ENCODE measurements at regions not wholly inside any gene's neighbourhood (a gene's known extent, or its start where the extent isn't known, plus 50 kb on each side); places are given as distances from the start of the nearest gene placed in this dataset.

GRCh38 chr10:107665459-107665858, 501.0 kb upstream of the SORCS1 start:
- no peak overlapping the region for H3K9ac ChIP-seq (ENCODE audit: low read depth, low read length, poor library complexity, severe bottlenecking)
- no peaks in the 10 kb centered on the region for H3K9me3 ChIP-seq (ENCODE audit: insufficient read depth, low read depth, low read length)
- H4K20me1 ChIP-seq (ENCODE audit: insufficient read depth, low read length, poor library complexity, severe bottlenecking) = no peaks in the 10 kb centered on the region
- H3K79me2 ChIP-seq (ENCODE audit: insufficient read depth, low read length) = no peaks in the 10 kb centered on the region
- H3K4me1 ChIP-seq (ENCODE audit: insufficient read depth, low read length, poor library complexity, severe bottlenecking) = no peaks in the 10 kb centered on the region
- no peaks in the 10 kb centered on the region for H3K9me2 ChIP-seq (replicated peaks; ENCODE audit: low read depth, low read length)
- no peak overlapping the region for H2AFZ ChIP-seq (ENCODE audit: low read length)
- H3K4me2 ChIP-seq (ENCODE audit: low read depth, low read length, poor library complexity, severe bottlenecking) = no peak overlapping the region
- H3K4me3 ChIP-seq (ENCODE audit: low read length, poor library complexity, severe bottlenecking) = no peak overlapping the region
- no peaks in the 10 kb centered on the region for H3F3A ChIP-seq (ENCODE audit: low read depth)
- H3K36me3 ChIP-seq (ENCODE audit: insufficient read depth, low read length) = no peaks in the 10 kb centered on the region
- no peaks in the 10 kb centered on the region for H3K27me3 ChIP-seq (ENCODE audit: insufficient read depth, low read length, poor library complexity, severe bottlenecking)
- TF ChIP-seq EZH2phosphoT487 (IDR thresholded peaks at IDR 0.05; ENCODE audit: borderline replicate concordance) (no peak), CTCF (conservative IDR thresholded peaks at IDR 0.05; ENCODE audit: low read length) (no peak)

- no peaks in the 10 kb centered on the region for H3K9me3 ChIP-seq (ENCODE audit: insufficient read depth, low read depth, low read length)
- no peak overlapping the region for H3K4me3 ChIP-seq (ENCODE audit: low read length, poor library complexity, severe bottlenecking)
- no peaks in the 10 kb centered on the region for H3K79me2 ChIP-seq (ENCODE audit: insufficient read depth, low read length)
- H3K4me2 ChIP-seq (ENCODE audit: low read depth, low read length, poor library complexity, severe bottlenecking) = no peak overlapping the region
- H4K20me1 ChIP-seq (ENCODE audit: insufficient read depth, low read length, poor library complexity, severe bottlenecking) = no peaks in the 10 kb centered on the region
- no peak overlapping the region for H2AFZ ChIP-seq (ENCODE audit: low read length)
- H3K27me3 ChIP-seq (ENCODE audit: insufficient read depth, low read length, poor library complexity, severe bottlenecking) = no peaks in the 10 kb centered on the region
- no peaks in the 10 kb centered on the region for H3K4me1 ChIP-seq (ENCODE audit: insufficient read depth, low read length, poor library complexity, severe bottlenecking)
- no peaks in the 10 kb centered on the region for H3K9me2 ChIP-seq (replicated peaks; ENCODE audit: low read depth, low read length)
- no peaks in the 10 kb centered on the region for H3K36me3 ChIP-seq (ENCODE audit: insufficient read depth, low read length)
- H3F3A ChIP-seq (ENCODE audit: low read depth) = no peaks in the 10 kb centered on the region
- no peak for TF ChIP-seq EZH2phosphoT487 (IDR thresholded peaks at IDR 0.05; ENCODE audit: borderline replicate concordance)
- no peak for TF ChIP-seq CTCF (conservative IDR thresholded peaks at IDR 0.05; ENCODE audit: low read length)
- no peak overlapping the region for H3K9ac ChIP-seq (ENCODE audit: low read depth, low read length, poor library complexity, severe bottlenecking)
Measured at GRCh38 chr10:107657851-107658250, 493.3 kb upstream of the SORCS1 start.

GRCh38 chr10:107656932-107657331, 492.4 kb upstream of the SORCS1 start:
- no peaks in the 10 kb centered on the region for H3K4me1 ChIP-seq (ENCODE audit: insufficient read depth, low read length, poor library complexity, severe bottlenecking)
- no peak for TF ChIP-seq CTCF (conservative IDR thresholded peaks at IDR 0.05; ENCODE audit: low read length)
- TF ChIP-seq EZH2phosphoT487 (IDR thresholded peaks at IDR 0.05; ENCODE audit: borderline replicate concordance) = no peak
- no peak overlapping the region for H3K9ac ChIP-seq (ENCODE audit: low read depth, low read length, poor library complexity, severe bottlenecking)
- no peaks in the 10 kb centered on the region for H3F3A ChIP-seq (ENCODE audit: low read depth)
- H3K4me2 ChIP-seq (ENCODE audit: low read depth, low read length, poor library complexity, severe bottlenecking) = no peak overlapping the region
- no peaks in the 10 kb centered on the region for H3K79me2 ChIP-seq (ENCODE audit: insufficient read depth, low read length)
- H4K20me1 ChIP-seq (ENCODE audit: insufficient read depth, low read length, poor library complexity, severe bottlenecking) = no peaks in the 10 kb centered on the region
- no peak overlapping the region for H3K4me3 ChIP-seq (ENCODE audit: low read length, poor library complexity, severe bottlenecking)
- no peaks in the 10 kb centered on the region for H3K36me3 ChIP-seq (ENCODE audit: insufficient read depth, low read length)
- no peaks in the 10 kb centered on the region for H3K9me2 ChIP-seq (replicated peaks; ENCODE audit: low read depth, low read length)
- H3K27me3 ChIP-seq (ENCODE audit: insufficient read depth, low read length, poor library complexity, severe bottlenecking) = no peaks in the 10 kb centered on the region
- no peak overlapping the region for H2AFZ ChIP-seq (ENCODE audit: low read length)
- H3K9me3 ChIP-seq (ENCODE audit: insufficient read depth, low read depth, low read length) = no peaks in the 10 kb centered on the region

All from Loucy (cell line).